ENCODE measurements at regions not wholly inside any gene's neighbourhood (a gene's known extent, or its start where the extent isn't known, plus 50 kb on each side); places are given as distances from the start of the nearest gene placed in this dataset.

GRCh38 chr6:165931675-165932074 lies 236.0 kb downstream of the TBXT start:
- H3K36me3 ChIP-seq (ENCODE audit: control insufficient read depth, insufficient read depth, low read length), result no peaks in the 10 kb centered on the region
- H3K27me3 ChIP-seq (ENCODE audit: control insufficient read depth, insufficient read depth, low read length), result no peaks in the 10 kb centered on the region
- no peaks in the 10 kb centered on the region for H3K4me1 ChIP-seq (ENCODE audit: control insufficient read depth, insufficient read depth, low read length)
- no peak overlapping the region for H3K4me3 ChIP-seq (ENCODE audit: low read length)
- no peaks in the 10 kb centered on the region for H3K9me3 ChIP-seq (ENCODE audit: control insufficient read depth, low read length)
- H3K9ac ChIP-seq (ENCODE audit: low read length), result no peak overlapping the region

DNA sequence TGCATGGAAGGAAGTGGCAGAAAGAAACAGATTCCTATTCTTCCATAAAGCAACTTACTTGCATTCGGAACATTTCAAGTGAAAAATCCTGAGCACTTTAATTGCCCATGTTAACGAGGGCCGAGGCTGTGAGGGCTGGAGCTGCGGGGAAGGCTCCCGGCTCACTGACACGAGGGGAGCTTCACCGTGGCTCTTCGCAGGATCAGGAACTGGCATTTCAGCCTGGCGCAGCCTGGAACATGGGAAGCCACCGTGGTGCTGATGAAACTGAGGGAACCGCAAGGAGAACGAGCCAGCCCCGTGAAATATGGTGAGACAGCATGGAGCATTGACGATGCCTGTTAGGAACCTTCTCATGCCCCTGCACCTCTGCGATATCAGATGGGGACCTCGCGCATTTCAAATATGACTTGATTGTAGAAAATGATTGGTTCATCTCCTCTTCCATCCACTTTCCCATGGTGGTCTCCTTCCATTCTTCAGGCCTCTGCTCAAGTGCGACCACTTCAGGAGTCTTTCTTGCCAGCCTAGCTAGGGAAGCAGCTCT lies 236.9 kb downstream of the TBXT start:
- H3K27me3 ChIP-seq (ENCODE audit: control insufficient read depth, insufficient read depth, low read length), result no peaks in the 10 kb centered on the region
- no peak overlapping the region for H3K4me3 ChIP-seq (ENCODE audit: low read length)
- H3K9ac ChIP-seq (ENCODE audit: low read length), result no peak overlapping the region
- no peaks in the 10 kb centered on the region for H3K9me3 ChIP-seq (ENCODE audit: control insufficient read depth, low read length)
- no peaks in the 10 kb centered on the region for H3K36me3 ChIP-seq (ENCODE audit: control insufficient read depth, insufficient read depth, low read length)
- no peaks in the 10 kb centered on the region for H3K4me1 ChIP-seq (ENCODE audit: control insufficient read depth, insufficient read depth, low read length)

- H3K4me3 ChIP-seq (ENCODE audit: low read length), result no peak overlapping the region
- H3K36me3 ChIP-seq (ENCODE audit: control insufficient read depth, insufficient read depth, low read length), result no peaks in the 10 kb centered on the region
- no peaks in the 10 kb centered on the region for H3K9me3 ChIP-seq (ENCODE audit: control insufficient read depth, low read length)
- no peak overlapping the region for H3K9ac ChIP-seq (ENCODE audit: low read length)
- H3K4me1 ChIP-seq (ENCODE audit: control insufficient read depth, insufficient read depth, low read length), result no peaks in the 10 kb centered on the region
- H3K27me3 ChIP-seq (ENCODE audit: control insufficient read depth, insufficient read depth, low read length), result no peaks in the 10 kb centered on the region
These were observed 238.0 kb downstream of the TBXT start for GRCh38 chr6:165929607-165930006.

DNA sequence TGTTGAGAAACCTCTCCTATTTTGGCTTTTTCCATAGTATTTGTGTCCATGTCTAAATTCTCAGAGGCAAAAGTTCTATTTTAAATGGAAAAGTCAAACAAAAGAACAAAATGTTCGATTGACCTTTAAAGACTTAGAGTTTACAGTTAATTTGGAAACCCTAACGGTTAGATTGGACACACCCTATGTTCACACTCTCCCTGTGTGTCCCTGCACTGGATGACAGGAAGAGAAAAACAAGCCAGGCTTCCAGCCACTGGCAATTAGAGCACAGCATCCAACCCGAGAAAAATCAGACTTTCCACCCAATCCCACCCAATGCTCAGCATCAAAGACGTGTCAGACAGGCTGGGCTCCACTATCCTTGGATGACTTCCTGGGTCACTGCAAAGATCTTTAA lies 241.3 kb downstream of the TBXT start:
- Histone ChIP-seq H3K9me3 (ENCODE audit: control insufficient read depth, low read length) (no peaks in the 10 kb centered on the region), H3K4me1 (ENCODE audit: control insufficient read depth, insufficient read depth, low read length) (no peaks in the 10 kb centered on the region), H3K36me3 (ENCODE audit: control insufficient read depth, insufficient read depth, low read length) (no peaks in the 10 kb centered on the region), H3K27me3 (ENCODE audit: control insufficient read depth, insufficient read depth, low read length) (no peaks in the 10 kb centered on the region), H3K4me3 (ENCODE audit: low read length) (no peak overlapping the region), H3K9ac (ENCODE audit: low read length) (no peak overlapping the region)

DNA sequence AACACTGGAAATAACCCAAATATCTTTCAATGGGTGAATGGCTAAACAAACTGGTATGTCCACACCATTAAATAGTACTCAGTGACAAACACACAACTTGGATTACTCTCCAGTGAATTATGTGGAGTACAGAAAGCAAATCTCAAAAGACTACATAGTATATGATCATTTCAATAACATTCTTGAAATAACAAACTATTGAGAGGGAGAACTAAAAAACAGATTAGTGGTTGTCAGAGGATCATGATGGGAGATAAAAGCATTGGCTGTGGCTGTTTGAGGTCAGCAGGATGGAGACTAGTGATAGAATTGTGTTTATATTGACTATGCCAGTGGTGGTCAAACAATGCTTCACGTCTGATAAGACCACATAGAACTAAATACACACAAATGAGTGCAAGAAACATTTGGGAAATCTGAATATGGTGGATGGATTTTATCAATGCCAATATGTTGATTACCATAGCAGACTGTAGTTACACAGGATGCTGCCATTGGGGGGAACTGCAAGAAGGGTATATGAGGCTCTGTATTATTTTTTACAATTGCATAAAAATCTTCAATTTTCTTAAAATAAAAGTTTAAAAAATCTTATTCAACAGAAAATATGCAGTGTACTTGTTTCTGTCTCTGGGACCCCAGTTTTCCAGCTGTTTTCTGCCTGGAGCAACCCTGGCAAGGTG lies 242.0 kb downstream of the TBXT start:
- no peaks in the 10 kb centered on the region for H3K9me3 ChIP-seq (ENCODE audit: control insufficient read depth, low read length)
- no peaks in the 10 kb centered on the region for H3K27me3 ChIP-seq (ENCODE audit: control insufficient read depth, insufficient read depth, low read length)
- no peaks in the 10 kb centered on the region for H3K4me1 ChIP-seq (ENCODE audit: control insufficient read depth, insufficient read depth, low read length)
- H3K4me3 ChIP-seq (ENCODE audit: low read length), result no peak overlapping the region
- H3K9ac ChIP-seq (ENCODE audit: low read length), result no peak overlapping the region
- H3K36me3 ChIP-seq (ENCODE audit: control insufficient read depth, insufficient read depth, low read length), result no peaks in the 10 kb centered on the region

GRCh38 chr6:165922309-165922794 lies 245.3 kb downstream of the TBXT start:
- Histone ChIP-seq H3K4me3 (ENCODE audit: low read length) (no peak overlapping the region), H3K27me3 (ENCODE audit: control insufficient read depth, insufficient read depth, low read length) (no peaks in the 10 kb centered on the region), H3K9me3 (ENCODE audit: control insufficient read depth, low read length) (no peaks in the 10 kb centered on the region), H3K36me3 (ENCODE audit: control insufficient read depth, insufficient read depth, low read length) (no peaks in the 10 kb centered on the region), H3K9ac (ENCODE audit: low read length) (no peak overlapping the region), H3K4me1 (ENCODE audit: control insufficient read depth, insufficient read depth, low read length) (no peaks in the 10 kb centered on the region)

- Histone ChIP-seq H3K9me3 (ENCODE audit: control insufficient read depth, low read length) (no peaks in the 10 kb centered on the region), H3K36me3 (ENCODE audit: control insufficient read depth, insufficient read depth, low read length) (no peaks in the 10 kb centered on the region), H3K4me3 (ENCODE audit: low read length) (no peak overlapping the region), H3K27me3 (ENCODE audit: control insufficient read depth, insufficient read depth, low read length) (no peaks in the 10 kb centered on the region), H3K9ac (ENCODE audit: low read length) (no peak overlapping the region), H3K4me1 (ENCODE audit: control insufficient read depth, insufficient read depth, low read length) (no peaks in the 10 kb centered on the region)
These were observed 246.6 kb downstream of the TBXT start for GRCh38 chr6:165920896-165921671.

GRCh38 chr6:165917576-165917975 lies 250.1 kb downstream of the TBXT start:
- no peaks in the 10 kb centered on the region for H3K36me3 ChIP-seq (ENCODE audit: control insufficient read depth, insufficient read depth, low read length)
- no peaks in the 10 kb centered on the region for H3K27me3 ChIP-seq (ENCODE audit: control insufficient read depth, insufficient read depth, low read length)
- H3K9ac ChIP-seq (ENCODE audit: low read length), result no peak overlapping the region
- H3K9me3 ChIP-seq (ENCODE audit: control insufficient read depth, low read length), result no peaks in the 10 kb centered on the region
- H3K4me3 ChIP-seq (ENCODE audit: low read length), result no peak overlapping the region
- no peaks in the 10 kb centered on the region for H3K4me1 ChIP-seq (ENCODE audit: control insufficient read depth, insufficient read depth, low read length)

DNA sequence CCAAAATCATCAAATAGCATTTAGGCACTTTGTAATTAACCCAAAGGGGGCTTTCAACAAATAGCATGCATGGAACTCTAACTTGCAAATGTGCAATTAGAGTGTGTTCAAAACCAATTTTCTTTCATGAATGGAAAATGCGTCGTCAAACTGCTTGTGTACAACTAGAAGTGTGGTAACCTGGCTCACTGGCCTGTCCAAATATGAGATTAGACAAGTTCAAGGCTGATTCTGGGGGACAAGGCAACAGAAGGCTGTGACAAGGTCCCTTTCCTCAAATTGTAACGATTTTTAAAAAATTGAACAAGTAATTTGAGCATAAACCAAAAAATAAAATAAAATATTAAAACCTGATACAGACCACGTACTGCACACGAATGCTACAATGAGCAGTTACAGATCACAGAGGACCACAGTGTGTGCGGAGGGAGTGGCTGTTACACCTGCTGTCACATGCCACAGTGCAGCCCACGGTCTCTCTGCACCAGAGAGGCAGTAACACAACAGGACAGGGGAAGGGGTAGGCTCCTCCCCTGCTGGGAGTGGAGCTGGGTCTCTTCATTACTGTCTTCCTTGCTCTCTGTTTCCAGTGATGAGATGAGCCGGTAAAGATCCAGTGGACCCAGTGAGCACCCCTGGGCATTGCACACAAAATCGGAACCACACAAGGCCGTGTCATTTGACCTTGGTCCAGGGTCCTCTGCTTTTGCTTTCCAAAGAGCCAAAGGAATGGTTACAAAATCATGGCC lies 252.2 kb upstream of the PDE10A start:
- Histone ChIP-seq H3K4me1 (ENCODE audit: control insufficient read depth, insufficient read depth, low read length) (no peaks in the 10 kb centered on the region), H3K4me3 (ENCODE audit: low read length) (no peak overlapping the region), H3K27me3 (ENCODE audit: control insufficient read depth, insufficient read depth, low read length) (no peaks in the 10 kb centered on the region), H3K9ac (ENCODE audit: low read length) (no peak overlapping the region), H3K36me3 (ENCODE audit: control insufficient read depth, insufficient read depth, low read length) (no peaks in the 10 kb centered on the region), H3K9me3 (ENCODE audit: control insufficient read depth, low read length) (no peaks in the 10 kb centered on the region)

DNA sequence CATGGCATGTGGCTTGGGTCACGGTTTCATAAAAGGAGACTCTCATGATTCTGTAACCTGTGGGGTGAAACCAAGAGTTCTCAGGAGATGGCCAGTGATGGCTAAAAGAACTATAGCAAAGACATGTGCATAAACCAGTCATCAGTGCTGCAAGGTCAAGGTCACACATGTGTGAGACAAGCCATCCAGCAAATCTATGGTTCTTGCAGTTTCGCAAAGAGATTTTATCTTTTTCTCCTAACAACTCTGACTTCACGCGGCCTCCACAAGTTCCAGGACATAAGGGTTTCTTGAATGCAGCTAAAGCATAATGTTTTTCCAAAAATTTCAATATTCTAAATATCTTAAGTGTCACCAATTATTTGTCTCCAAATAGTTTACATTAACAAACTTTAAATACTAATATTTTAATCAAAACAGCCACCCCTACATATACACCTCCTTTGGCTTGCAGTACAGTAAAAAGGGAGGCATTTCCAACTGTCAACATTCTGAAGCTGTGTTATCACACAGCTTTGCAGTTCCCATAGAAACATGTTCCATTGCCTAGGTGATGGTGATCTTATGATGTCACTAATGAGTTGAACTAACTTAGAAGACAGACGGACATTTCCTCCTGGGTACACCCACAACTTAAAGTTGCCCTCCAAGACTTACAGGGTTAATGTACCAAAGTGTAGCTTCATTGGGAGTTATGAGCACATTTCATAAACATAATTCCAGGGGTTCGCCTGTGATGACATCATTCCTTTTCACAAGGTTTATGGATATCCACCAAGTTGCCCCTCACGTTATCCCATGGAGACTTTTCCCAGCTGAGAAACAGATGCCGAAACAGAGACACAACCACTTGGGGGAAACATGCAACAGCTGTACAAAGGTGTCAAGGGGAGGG lies 250.9 kb upstream of the PDE10A start:
- H3K36me3 ChIP-seq (ENCODE audit: control insufficient read depth, insufficient read depth, low read length), result no peaks in the 10 kb centered on the region
- H3K27me3 ChIP-seq (ENCODE audit: control insufficient read depth, insufficient read depth, low read length), result no peaks in the 10 kb centered on the region
- no peak overlapping the region for H3K9ac ChIP-seq (ENCODE audit: low read length)
- no peaks in the 10 kb centered on the region for H3K9me3 ChIP-seq (ENCODE audit: control insufficient read depth, low read length)
- no peak overlapping the region for H3K4me3 ChIP-seq (ENCODE audit: low read length)
- no peaks in the 10 kb centered on the region for H3K4me1 ChIP-seq (ENCODE audit: control insufficient read depth, insufficient read depth, low read length)

GRCh38 chr6:165910184-165910966 lies 247.3 kb upstream of the PDE10A start:
- Histone ChIP-seq H3K9ac (ENCODE audit: low read length) (no peak overlapping the region), H3K27me3 (ENCODE audit: control insufficient read depth, insufficient read depth, low read length) (no peaks in the 10 kb centered on the region), H3K9me3 (ENCODE audit: control insufficient read depth, low read length) (no peaks in the 10 kb centered on the region), H3K36me3 (ENCODE audit: control insufficient read depth, insufficient read depth, low read length) (no peaks in the 10 kb centered on the region), H3K4me1 (ENCODE audit: control insufficient read depth, insufficient read depth, low read length) (no peaks in the 10 kb centered on the region), H3K4me3 (ENCODE audit: low read length) (no peak overlapping the region)
